ENCODE measurements at regions not wholly inside any gene's neighbourhood (a gene's known extent, or its start where the extent isn't known, plus 50 kb on each side); places are given as distances from the start of the nearest gene placed in this dataset.

GRCh38 chr22:27631641-27632040 lies 169.9 kb downstream of the MN1 start:
- Histone ChIP-seq H3K27ac (ENCODE audit: low read depth, low read length) (no peak overlapping the region), H3K4me3 (ENCODE audit: low read depth in 1 of 2, low read length in 2 of 2) (no peak overlapping the region), H3K4me1 (ENCODE audit: insufficient read depth, low read length) (no peaks in the 10 kb centered on the region), H3K9ac (ENCODE audit: low read length) (no peak overlapping the region), H3K27me3 (ENCODE audit: control insufficient read depth in 1 of 2, insufficient read depth in 2 of 2, low read length in 2 of 2) (peaks cover 0 to 11% of the 10 kb centered on the region in 2 donors), H3K36me3 (ENCODE audit: insufficient read depth, low read length) (no peaks in the 10 kb centered on the region), H3K9me3 (ENCODE audit: low read length) (no peaks in the 10 kb centered on the region)

GRCh38 chr22:27632451-27633295 lies 168.9 kb downstream of the MN1 start:
- Histone ChIP-seq H3K4me1 (ENCODE audit: insufficient read depth, low read length) (no peaks in the 10 kb centered on the region), H3K27me3 (ENCODE audit: control insufficient read depth in 1 of 2, insufficient read depth in 2 of 2, low read length in 2 of 2) (peaks cover 0 to 11% of the 10 kb centered on the region in 2 donors), H3K27ac (ENCODE audit: low read depth, low read length) (no peak overlapping the region), H3K4me3 (ENCODE audit: low read depth in 1 of 2, low read length in 2 of 2) (no peak overlapping the region), H3K36me3 (ENCODE audit: insufficient read depth, low read length) (no peaks in the 10 kb centered on the region), H3K9ac (ENCODE audit: low read length) (no peak overlapping the region), H3K9me3 (ENCODE audit: low read length) (no peaks in the 10 kb centered on the region)

GRCh38 chr22:27633296-27633871 lies 168.2 kb downstream of the MN1 start:
- no peaks in the 10 kb centered on the region for H3K9me3 ChIP-seq (ENCODE audit: low read length)
- peaks cover 0 to 11% of the 10 kb centered on the region in 2 donors for H3K27me3 ChIP-seq (ENCODE audit: control insufficient read depth in 1 of 2, insufficient read depth in 2 of 2, low read length in 2 of 2)
- no peak overlapping the region for H3K4me3 ChIP-seq (ENCODE audit: low read depth in 1 of 2, low read length in 2 of 2)
- H3K4me1 ChIP-seq (ENCODE audit: insufficient read depth, low read length) = no peaks in the 10 kb centered on the region
- no peak overlapping the region for H3K27ac ChIP-seq (ENCODE audit: low read depth, low read length)
- H3K9ac ChIP-seq (ENCODE audit: low read length) = no peak overlapping the region
- no peaks in the 10 kb centered on the region for H3K36me3 ChIP-seq (ENCODE audit: insufficient read depth, low read length)

- H3K9ac ChIP-seq (ENCODE audit: low read length) = no peak overlapping the region
- no peak overlapping the region for H3K4me3 ChIP-seq (ENCODE audit: low read depth in 1 of 2, low read length in 2 of 2)
- no peaks in the 10 kb centered on the region for H3K4me1 ChIP-seq (ENCODE audit: insufficient read depth, low read length)
- H3K27me3 ChIP-seq (ENCODE audit: control insufficient read depth in 1 of 2, insufficient read depth in 2 of 2, low read length in 2 of 2) = peaks cover 0 to 11% of the 10 kb centered on the region in 2 donors
- H3K27ac ChIP-seq (ENCODE audit: low read depth, low read length) = no peak overlapping the region
- H3K36me3 ChIP-seq (ENCODE audit: insufficient read depth, low read length) = no peaks in the 10 kb centered on the region
- H3K9me3 ChIP-seq (ENCODE audit: low read length) = no peaks in the 10 kb centered on the region
These were observed 167.4 kb downstream of the MN1 start for GRCh38 chr22:27634043-27634740.

GRCh38 chr22:27635435-27635834 lies 166.1 kb downstream of the MN1 start:
- no peak overlapping the region for H3K9ac ChIP-seq (ENCODE audit: low read length)
- H3K9me3 ChIP-seq (ENCODE audit: low read length) = no peaks in the 10 kb centered on the region
- H3K4me1 ChIP-seq (ENCODE audit: insufficient read depth, low read length) = no peaks in the 10 kb centered on the region
- no peaks in the 10 kb centered on the region for H3K36me3 ChIP-seq (ENCODE audit: insufficient read depth, low read length)
- H3K27me3 ChIP-seq (ENCODE audit: control insufficient read depth in 1 of 2, insufficient read depth in 2 of 2, low read length in 2 of 2) = peaks cover 0 to 10% of the 10 kb centered on the region in 2 donors
- H3K4me3 ChIP-seq (ENCODE audit: low read depth in 1 of 2, low read length in 2 of 2) = no peak overlapping the region
- H3K27ac ChIP-seq (ENCODE audit: low read depth, low read length) = no peak overlapping the region

- Histone ChIP-seq H3K9ac (ENCODE audit: low read length) (no peak overlapping the region), H3K4me1 (ENCODE audit: insufficient read depth, low read length) (peaks cover 2% of the 10 kb centered on the region), H3K4me3 (ENCODE audit: low read depth in 1 of 2, low read length in 2 of 2) (no peak overlapping the region), H3K27me3 (ENCODE audit: control insufficient read depth in 1 of 2, insufficient read depth in 2 of 2, low read length in 2 of 2) (peaks cover 0 to 6% of the 10 kb centered on the region in 2 donors), H3K36me3 (ENCODE audit: insufficient read depth, low read length) (no peaks in the 10 kb centered on the region), H3K27ac (ENCODE audit: low read depth, low read length) (no peak overlapping the region), H3K9me3 (ENCODE audit: low read length) (no peaks in the 10 kb centered on the region)
These were observed 165.7 kb downstream of the MN1 start for GRCh38 chr22:27635852-27636251.

- no peaks in the 10 kb centered on the region for H3K9me3 ChIP-seq (ENCODE audit: low read length)
- H3K27ac ChIP-seq (ENCODE audit: low read depth, low read length) = no peak overlapping the region
These were observed 164.6 kb downstream of the MN1 start for GRCh38 chr22:27636716-27637508.

GRCh38 chr22:27637604-27638003 lies 164.0 kb downstream of the MN1 start:
- Histone ChIP-seq H3K9ac (ENCODE audit: low read length) (no peak overlapping the region), H3K36me3 (ENCODE audit: insufficient read depth, low read length) (no peaks in the 10 kb centered on the region), H3K27ac (ENCODE audit: low read depth, low read length) (no peak overlapping the region), H3K4me1 (ENCODE audit: insufficient read depth, low read length) (peaks cover 9% of the 10 kb centered on the region), H3K9me3 (ENCODE audit: low read length) (no peaks in the 10 kb centered on the region), H3K27me3 (ENCODE audit: control insufficient read depth in 1 of 2, insufficient read depth in 2 of 2, low read length in 2 of 2) (peaks cover 0 to 3% of the 10 kb centered on the region in 2 donors), H3K4me3 (ENCODE audit: low read depth in 1 of 2, low read length in 2 of 2) (no peak overlapping the region)

More at GRCh38 chr22:27636716-27637508, 164.6 kb downstream of the MN1 start:
- peaks cover 9% of the 10 kb centered on the region for H3K4me1 ChIP-seq (ENCODE audit: insufficient read depth, low read length)
- no peaks in the 10 kb centered on the region for H3K36me3 ChIP-seq (ENCODE audit: insufficient read depth, low read length)
- H3K4me3 ChIP-seq (ENCODE audit: low read depth in 1 of 2, low read length in 2 of 2) = no peak overlapping the region
- no peak overlapping the region for H3K9ac ChIP-seq (ENCODE audit: low read length)
- H3K27me3 ChIP-seq (ENCODE audit: control insufficient read depth in 1 of 2, insufficient read depth in 2 of 2, low read length in 2 of 2) = peaks cover 0 to 6% of the 10 kb centered on the region in 2 donors

- peaks cover 9% of the 10 kb centered on the region for H3K4me1 ChIP-seq (ENCODE audit: insufficient read depth, low read length)
- no peaks in the 10 kb centered on the region for H3K27me3 ChIP-seq (ENCODE audit: control insufficient read depth in 1 of 2, insufficient read depth in 2 of 2, low read length in 2 of 2)
- no peaks in the 10 kb centered on the region for H3K36me3 ChIP-seq (ENCODE audit: insufficient read depth, low read length)
- H3K27ac ChIP-seq (ENCODE audit: low read depth, low read length) = no peak overlapping the region
- no peak overlapping the region for H3K9ac ChIP-seq (ENCODE audit: low read length)
- H3K9me3 ChIP-seq (ENCODE audit: low read length) = no peaks in the 10 kb centered on the region
- H3K4me3 ChIP-seq (ENCODE audit: low read depth in 1 of 2, low read length in 2 of 2) = no peak overlapping the region
These were observed 163.0 kb downstream of the MN1 start for GRCh38 chr22:27638329-27639233.

GRCh38 chr22:27639248-27640086 lies 162.1 kb downstream of the MN1 start:
- no peak overlapping the region for H3K9ac ChIP-seq (ENCODE audit: low read length)
- peaks cover 9% of the 10 kb centered on the region for H3K4me1 ChIP-seq (ENCODE audit: insufficient read depth, low read length)
- no peaks in the 10 kb centered on the region for H3K9me3 ChIP-seq (ENCODE audit: low read length)
- H3K27me3 ChIP-seq (ENCODE audit: control insufficient read depth in 1 of 2, insufficient read depth in 2 of 2, low read length in 2 of 2) = no peaks in the 10 kb centered on the region
- H3K27ac ChIP-seq (ENCODE audit: low read depth, low read length) = no peak overlapping the region
- H3K4me3 ChIP-seq (ENCODE audit: low read depth in 1 of 2, low read length in 2 of 2) = no peak overlapping the region
- no peaks in the 10 kb centered on the region for H3K36me3 ChIP-seq (ENCODE audit: insufficient read depth, low read length)

All from muscle layer of colon (tissue), 2 donors.